NT2/D1 (cell line): ENCODE measurements at regions not wholly inside any gene's neighbourhood (a gene's known extent, or its start where the extent isn't known, plus 50 kb on each side); places are given as distances from the start of the nearest gene placed in this dataset.

ENCODE experiments used
- DNase-seq: peaks from one replicate; pipeline ENCODE4 v3.0.0-alpha.2; 2011; ENCODE audit warnings: low read depth, low spot score
- H3K27me3 ChIP-seq: 2 replicates; pipeline ENCODE4 v1.6.0; 2011; ENCODE audit warnings: mild to moderate bottlenecking; ENCODE audit not compliant: insufficient read length, insufficient read depth
- H3K36me3 ChIP-seq: 2 replicates; pipeline ENCODE4 v1.6.1; 2011; ENCODE audit warnings: mild to moderate bottlenecking, low read length, mixed read lengths; ENCODE audit not compliant: insufficient read depth, insufficient read length
- H3K4me1 ChIP-seq: 2 replicates; pipeline ENCODE4 v1.5.1; 2011; ENCODE audit not compliant: insufficient read depth, insufficient read length
- H3K4me3 ChIP-seq: 2 replicates; pipeline ENCODE4 v1.5.1; 2011; ENCODE audit warnings: low read depth; ENCODE audit not compliant: insufficient read length
- H3K9ac ChIP-seq: 2 replicates; pipeline ENCODE4 v1.6.0; 2011; ENCODE audit warnings: low read depth; ENCODE audit not compliant: insufficient read length
- H3K9me3 ChIP-seq: 2 replicates; pipeline ENCODE4 v1.5.1; 2011; ENCODE audit warnings: mild to moderate bottlenecking, low read length; ENCODE audit not compliant: insufficient read depth
- SUZ12 ChIP-seq: IDR thresholded peaks from 2 replicates; pipeline ENCODE4 v1.6.1; 2011; ENCODE audit not compliant: insufficient read length, insufficient read depth; ENCODE audit errors: extremely low read depth
- YY1 ChIP-seq: IDR thresholded peaks from 2 replicates; pipeline ENCODE4 v1.6.1; 2011; ENCODE audit not compliant: insufficient read length, insufficient read depth
- ZNF274 ChIP-seq: IDR thresholded peaks from 2 replicates; pipeline ENCODE4 v1.6.1; 2011; ENCODE audit warnings: mild to moderate bottlenecking, low read depth, low read length

GRCh38 chr16:85971902-85972638 is 73.1 kb downstream of the IRF8 start:
- Histone ChIP-seq H3K27me3 (peaks cover 9% of the 10 kb centered on the region), H3K9me3 (peaks cover 10% of the 10 kb centered on the region; the same call in 1 of the 2 replicates), H3K4me1 (peaks cover 9% of the 10 kb centered on the region), H3K9ac (no peak overlapping the region), H3K36me3 (no peaks in the 10 kb centered on the region), H3K4me3 (no peak overlapping the region)
- TF ChIP-seq YY1 (no peak), SUZ12 (no peak), ZNF274 (no peak)
- DNase-seq = no peak

DNA sequence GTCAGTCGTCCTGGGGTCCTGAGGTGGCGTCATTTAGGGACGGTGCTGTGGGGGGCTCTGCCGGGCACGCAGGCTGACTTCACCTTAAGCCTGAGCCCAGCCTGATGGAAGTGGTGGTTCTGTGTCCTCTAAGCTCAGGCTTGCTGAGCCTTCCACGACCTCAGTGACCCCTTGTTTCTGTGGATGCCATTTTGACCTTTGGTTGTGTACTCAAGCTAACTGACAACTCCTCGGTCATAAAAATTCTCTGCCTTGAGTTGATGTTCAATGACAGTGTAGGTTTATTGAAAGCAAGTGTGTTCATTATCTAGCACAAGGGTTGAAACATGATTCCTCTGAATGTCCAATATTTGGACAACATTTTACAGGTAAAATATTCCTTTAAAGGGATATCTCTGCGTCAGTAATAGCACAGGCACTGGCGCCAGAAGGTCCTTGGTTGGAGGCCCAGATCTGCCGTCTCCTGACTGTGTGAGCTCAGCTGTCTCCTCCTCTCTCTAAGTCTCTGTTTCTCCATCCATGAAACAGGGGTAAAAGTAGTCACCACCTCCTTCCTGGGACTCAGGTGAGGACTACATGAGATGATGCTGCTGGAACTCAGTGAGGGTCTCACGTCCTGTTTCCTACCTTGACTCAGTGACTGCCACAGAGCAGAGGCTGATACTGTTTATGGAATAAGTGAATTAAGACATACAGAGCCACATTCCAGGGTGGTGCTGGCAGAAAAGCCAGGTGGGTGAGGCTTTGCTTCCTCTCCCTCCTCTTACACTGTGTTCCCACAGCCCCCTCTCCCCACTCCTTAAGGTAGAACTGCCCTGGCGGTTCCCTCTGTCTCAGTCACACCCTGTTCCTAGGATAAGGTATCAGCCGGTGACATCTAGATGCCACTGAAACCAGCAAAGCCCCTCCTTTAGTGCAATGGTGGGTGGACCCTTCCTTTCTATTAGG is 75.7 kb downstream of the IRF8 start:
- Histone ChIP-seq H3K9ac (no peak overlapping the region), H3K9me3 (peaks cover 10% of the 10 kb centered on the region; the same call in 1 of the 2 replicates), H3K36me3 (no peaks in the 10 kb centered on the region), H3K4me1 (peaks cover 9% of the 10 kb centered on the region), H3K27me3 (peaks cover 4% of the 10 kb centered on the region), H3K4me3 (no peak overlapping the region)
- DNase-seq = no peak
- TF ChIP-seq ZNF274 (no peak), SUZ12 (no peak), YY1 (no peak)

DNA sequence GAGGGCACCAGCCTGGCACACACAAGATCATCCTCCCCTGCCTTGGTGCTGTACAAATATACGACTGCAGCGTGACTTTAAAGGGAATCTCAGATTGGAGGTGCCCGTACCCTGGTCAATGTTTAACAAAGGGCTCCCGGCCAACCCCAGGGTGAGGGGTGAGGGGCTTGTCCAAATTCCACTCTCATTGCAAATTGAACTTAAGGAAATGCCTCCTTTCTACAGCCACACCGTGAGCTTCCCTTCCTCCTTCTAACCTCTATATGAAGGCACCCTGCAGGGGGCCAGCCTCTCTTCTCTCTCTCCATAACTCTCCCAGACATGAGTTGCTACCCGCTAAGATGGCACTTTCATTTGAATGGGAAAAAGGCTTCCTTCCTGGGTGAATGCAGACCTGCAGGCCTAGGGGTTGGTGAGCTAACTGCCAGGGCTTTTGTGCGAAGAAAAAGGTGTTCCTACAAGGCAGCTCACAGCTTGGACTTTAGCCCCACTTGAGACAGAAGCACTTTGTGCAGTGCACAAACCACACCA is 76.6 kb downstream of the IRF8 start:
- Histone ChIP-seq H3K27me3 (peaks cover 4% of the 10 kb centered on the region), H3K4me1 (peaks cover 9% of the 10 kb centered on the region), H3K9me3 (peaks cover 10% of the 10 kb centered on the region; the same call in 1 of the 2 replicates), H3K36me3 (no peaks in the 10 kb centered on the region), H3K9ac (peak overlapping the region; percentile 23), H3K4me3 (no peak overlapping the region)
- TF ChIP-seq ZNF274 = no peak
- no peak for DNase-seq

GRCh38 chr16:85978291-85978775 is 79.4 kb downstream of the IRF8 start:
- Histone ChIP-seq H3K27me3 (peaks cover 4% of the 10 kb centered on the region), H3K9ac (no peak overlapping the region), H3K4me3 (no peak overlapping the region), H3K9me3 (0 out of 2 replicates have a peak, but pooled peaks cover 4% of the 10 kb centered on the region), H3K4me1 (peaks cover 9% of the 10 kb centered on the region), H3K36me3 (no peaks in the 10 kb centered on the region)
- no peak for TF ChIP-seq YY1
- TF ChIP-seq SUZ12 = no peak
- TF ChIP-seq ZNF274 = no peak
- DNase-seq = no peak

- Histone ChIP-seq H3K4me3 (no peak overlapping the region), H3K27me3 (peaks cover 5% of the 10 kb centered on the region), H3K9me3 (0 out of 2 replicates have a peak, but pooled peaks cover 2% of the 10 kb centered on the region), H3K9ac (no peak overlapping the region), H3K36me3 (no peaks in the 10 kb centered on the region), H3K4me1 (peaks cover 10% of the 10 kb centered on the region)
- no peak for DNase-seq
- TF ChIP-seq ZNF274 = no peak
- no peak for TF ChIP-seq YY1
- TF ChIP-seq SUZ12 = no peak
These were observed 80.0 kb downstream of the IRF8 start for GRCh38 chr16:85978976-85979375.

DNA sequence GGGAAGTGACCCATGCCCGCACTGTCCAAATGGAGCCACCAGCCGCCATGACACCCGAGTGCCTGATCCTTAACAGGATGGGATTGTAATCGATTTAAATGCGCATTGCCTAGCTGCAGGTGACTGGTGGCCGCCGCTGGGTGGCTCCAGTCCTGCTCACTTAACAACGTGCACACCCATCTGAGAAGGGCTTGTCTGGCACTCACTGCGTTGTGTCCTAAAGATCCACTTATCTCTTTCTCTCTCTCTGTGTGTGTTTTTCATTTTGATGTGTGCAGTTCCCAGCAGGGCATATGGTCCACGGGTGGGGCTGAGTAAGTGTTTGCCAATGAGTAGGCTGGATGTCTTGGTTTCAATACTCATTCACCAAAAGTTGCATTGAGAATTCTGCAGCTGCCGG is 80.6 kb downstream of the IRF8 start:
- H3K36me3 ChIP-seq = no peaks in the 10 kb centered on the region
- no peak for DNase-seq
- TF ChIP-seq YY1 (no peak), ZNF274 (no peak), SUZ12 (no peak)
- no peak overlapping the region for H3K4me3 ChIP-seq
- H3K4me1 ChIP-seq = peaks cover 13% of the 10 kb centered on the region
- H3K9ac ChIP-seq = no peak overlapping the region
- peaks cover 8% of the 10 kb centered on the region for H3K27me3 ChIP-seq
- H3K9me3 ChIP-seq = no peaks in the 10 kb centered on the region
